Embryonic facial prominence (tissue), 1 donor: ENCODE measurements at regions not wholly inside any gene's neighbourhood (a gene's known extent, or its start where the extent isn't known, plus 50 kb on each side); places are given as distances from the start of the nearest gene placed in this dataset.

ENCODE experiments used
- DNase-seq: peaks from one replicate; pipeline ENCODE4 v3.0.0-alpha.2; 2016; ENCODE audit errors: extremely low spot score

DNA sequence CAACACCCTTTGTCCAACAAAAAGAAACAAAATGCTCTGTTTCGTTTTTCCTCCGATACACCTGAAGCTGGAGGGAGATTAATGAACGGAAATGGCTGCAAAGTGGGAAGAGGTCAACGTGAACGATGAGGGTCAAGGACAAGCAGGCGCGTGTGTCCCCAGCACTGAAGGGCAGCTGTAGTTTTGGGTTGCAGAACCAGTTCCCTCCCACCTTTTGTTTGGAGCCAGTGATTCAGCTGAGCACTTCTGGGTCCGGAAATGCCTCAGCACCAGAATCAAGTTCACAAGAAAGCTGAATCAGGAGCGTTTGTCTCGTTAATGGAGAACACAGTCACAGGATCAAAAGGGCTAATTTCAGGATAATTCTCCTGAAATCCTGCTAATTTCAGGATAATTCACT is 51.1 kb upstream of the PWP1 start:
- no peak for DNase-seq

GRCh38 chr12:107635139-107635538 is 50.5 kb upstream of the PWP1 start:
- no peak for DNase-seq
